Neural cell (in vitro differentiated cells): ENCODE measurements at regions not wholly inside any gene's neighbourhood (a gene's known extent, or its start where the extent isn't known, plus 50 kb on each side); places are given as distances from the start of the nearest gene placed in this dataset.

ENCODE experiments used
- H2AFZ ChIP-seq: fragments of 200-600, 300-800 bp; sonication (generic), shearing (Covaris generic); 2 replicates; pipeline ENCODE4 v1.6.0; 2014; ENCODE audit warnings: low read depth, mild to moderate bottlenecking, antibody characterized with exemption, low read length, moderate library complexity
- H3F3A ChIP-seq: fragments of 200-600 bp; shearing (Covaris generic); 2 replicates; pipeline ENCODE4 v1.6.1; 2016; ENCODE audit warnings: mild to moderate bottlenecking, moderate library complexity, mixed read lengths, antibody characterized with exemption, low read length; ENCODE audit not compliant: insufficient read depth, poor library complexity, severe bottlenecking
- H3K27ac ChIP-seq: fragments of 200-600, 300-800 bp; sonication (generic), shearing (Covaris generic); 2 replicates; pipeline ENCODE4 v1.5.1; 2014; ENCODE audit warnings: mild to moderate bottlenecking, low read length, moderate library complexity
- H3K27me3 ChIP-seq: fragments of 300-800, 200-600 bp; sonication (generic), shearing (Covaris generic); 2 replicates; pipeline ENCODE4 v1.6.0; 2014; ENCODE audit warnings: mild to moderate bottlenecking, low read depth, low read length, moderate library complexity; ENCODE audit not compliant: insufficient read depth
- H3K36me3 ChIP-seq: fragments of 300-800, 200-600 bp; sonication (generic), shearing (Covaris generic); 2 replicates; pipeline ENCODE4 v1.5.1; 2014; ENCODE audit warnings: mild to moderate bottlenecking, antibody characterized with exemption, low read length, moderate library complexity; ENCODE audit not compliant: insufficient read depth
- H3K4me2 ChIP-seq: fragments of 300-800, 200-600 bp; sonication (generic), shearing (Covaris generic); 2 replicates; pipeline ENCODE4 v1.6.0; 2014; ENCODE audit warnings: mild to moderate bottlenecking, low read length
- H3K4me3 ChIP-seq: fragments of 300-800, 200-600 bp; sonication (generic), shearing (Covaris generic); 2 replicates; pipeline ENCODE4 v1.5.1; 2014; ENCODE audit warnings: mild to moderate bottlenecking, low read length, moderate library complexity
- H3K79me2 ChIP-seq: fragments of 200-600 bp; shearing (Covaris generic); replicated peaks from 2 replicates; pipeline ENCODE4 v1.6.0; 2014; ENCODE audit warnings: mild to moderate bottlenecking, low read length, moderate library complexity; ENCODE audit not compliant: insufficient read depth
- H3K9ac ChIP-seq: fragments of 300-800, 200-600 bp; sonication (generic), shearing (Covaris generic); 2 replicates; pipeline ENCODE4 v1.6.1; 2016; ENCODE audit warnings: mild to moderate bottlenecking, low read length, mixed read lengths
- H3K9me2 ChIP-seq: fragments of 200-600 bp; shearing (Covaris generic); 2 replicates; pipeline ENCODE4 v1.6.1; 2016; ENCODE audit warnings: mild to moderate bottlenecking, low read length, mixed read lengths; ENCODE audit not compliant: insufficient read depth
- H3K9me3 ChIP-seq: fragments of 200-600, 300-800 bp; sonication (generic), shearing (Covaris generic); 2 replicates; pipeline ENCODE4 v1.6.1; 2016; ENCODE audit warnings: mild to moderate bottlenecking, mixed run types, low read length, moderate library complexity, mixed read lengths
- H4K20me1 ChIP-seq: fragments of 200-600 bp; shearing (Covaris generic); 2 replicates; pipeline ENCODE4 v1.6.1; 2016; ENCODE audit warnings: mild to moderate bottlenecking, mixed run types; ENCODE audit not compliant: insufficient read depth
- EP300 ChIP-seq: fragments of 450-650 bp; conservative IDR thresholded peaks from 2 replicates; pipeline ENCODE4 v1.6.1; 2014; ENCODE audit warnings: antibody characterized with exemption, mild to moderate bottlenecking, moderate library complexity; ENCODE audit not compliant: poor library complexity, severe bottlenecking
- EZH2 ChIP-seq: fragments of 200-600, 300-800 bp; shearing (Covaris generic), sonication (generic); IDR thresholded peaks from 2 replicates; pipeline ENCODE4 v1.6.1; 2014; ENCODE audit warnings: antibody characterized with exemption, low read length, borderline replicate concordance, mild to moderate bottlenecking; ENCODE audit not compliant: insufficient read depth, poor library complexity, severe bottlenecking
- MXI1 ChIP-seq: fragments of 450-650 bp; conservative IDR thresholded peaks from 2 replicates; pipeline ENCODE4 v1.6.1; 2014; ENCODE audit warnings: antibody characterized with exemption, mild to moderate bottlenecking; ENCODE audit not compliant: poor library complexity, severe bottlenecking
- POLR2AphosphoS5 ChIP-seq: IDR thresholded peaks from 2 replicates; pipeline ENCODE4 v1.6.1; 2012
- RAD21 ChIP-seq: fragments of 450-650 bp; conservative IDR thresholded peaks from 2 replicates; pipeline ENCODE4 v1.6.1; 2014; ENCODE audit warnings: antibody characterized with exemption, mild to moderate bottlenecking, moderate library complexity
- SMC3 ChIP-seq: fragments of 450-650 bp; conservative IDR thresholded peaks from 2 replicates; pipeline ENCODE4 v1.6.1; 2014; ENCODE audit warnings: antibody characterized with exemption, mild to moderate bottlenecking, moderate library complexity; ENCODE audit not compliant: poor library complexity
- TAF1 ChIP-seq: IDR thresholded peaks from 2 replicates; pipeline ENCODE4 v1.6.1; 2012; ENCODE audit warnings: low read depth
- TF ChIP-seq, protein P1 (sequence below): IDR thresholded peaks from 2 replicates; pipeline ENCODE4 v1.6.1; 2012; ENCODE audit warnings: borderline replicate concordance
- TF ChIP-seq, protein P2 (sequence below): fragments of 450-650 bp; IDR thresholded peaks from 2 replicates; pipeline ENCODE4 v1.5.1; 2014; ENCODE audit warnings: antibody characterized with exemption, mild to moderate bottlenecking, moderate library complexity; ENCODE audit not compliant: poor library complexity, severe bottlenecking

DNA sequence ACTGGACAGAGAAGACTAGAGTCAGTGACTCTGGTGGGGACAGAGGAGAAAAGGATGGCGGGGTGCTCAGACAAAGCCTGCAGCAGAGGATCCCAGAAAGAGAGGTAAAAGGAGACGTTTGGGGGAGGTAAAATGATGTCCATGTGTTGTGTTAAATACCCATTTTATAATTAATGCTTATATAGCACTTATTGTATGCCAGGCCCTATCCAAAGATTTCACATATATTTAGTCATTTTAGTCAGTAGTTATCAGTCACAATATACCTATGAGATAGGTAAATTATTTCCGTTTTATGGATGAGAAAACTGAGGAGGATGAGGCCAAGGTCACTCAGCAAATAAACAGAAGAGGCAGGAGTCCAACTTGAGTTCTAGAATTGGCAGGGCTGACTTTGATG lies 144.6 kb upstream of the SEMA3E start:
- Histone ChIP-seq H3K9ac (no peak overlapping the region), H2AFZ (no peak overlapping the region)
- TF ChIP-seq MXI1 (no peak), POLR2AphosphoS5 (no peak), EP300 (no peak), TAF1 (no peak), EZH2 (no peak), SMC3 (no peak), RAD21 (no peak)
- TF ChIP-seq, protein P1, sequence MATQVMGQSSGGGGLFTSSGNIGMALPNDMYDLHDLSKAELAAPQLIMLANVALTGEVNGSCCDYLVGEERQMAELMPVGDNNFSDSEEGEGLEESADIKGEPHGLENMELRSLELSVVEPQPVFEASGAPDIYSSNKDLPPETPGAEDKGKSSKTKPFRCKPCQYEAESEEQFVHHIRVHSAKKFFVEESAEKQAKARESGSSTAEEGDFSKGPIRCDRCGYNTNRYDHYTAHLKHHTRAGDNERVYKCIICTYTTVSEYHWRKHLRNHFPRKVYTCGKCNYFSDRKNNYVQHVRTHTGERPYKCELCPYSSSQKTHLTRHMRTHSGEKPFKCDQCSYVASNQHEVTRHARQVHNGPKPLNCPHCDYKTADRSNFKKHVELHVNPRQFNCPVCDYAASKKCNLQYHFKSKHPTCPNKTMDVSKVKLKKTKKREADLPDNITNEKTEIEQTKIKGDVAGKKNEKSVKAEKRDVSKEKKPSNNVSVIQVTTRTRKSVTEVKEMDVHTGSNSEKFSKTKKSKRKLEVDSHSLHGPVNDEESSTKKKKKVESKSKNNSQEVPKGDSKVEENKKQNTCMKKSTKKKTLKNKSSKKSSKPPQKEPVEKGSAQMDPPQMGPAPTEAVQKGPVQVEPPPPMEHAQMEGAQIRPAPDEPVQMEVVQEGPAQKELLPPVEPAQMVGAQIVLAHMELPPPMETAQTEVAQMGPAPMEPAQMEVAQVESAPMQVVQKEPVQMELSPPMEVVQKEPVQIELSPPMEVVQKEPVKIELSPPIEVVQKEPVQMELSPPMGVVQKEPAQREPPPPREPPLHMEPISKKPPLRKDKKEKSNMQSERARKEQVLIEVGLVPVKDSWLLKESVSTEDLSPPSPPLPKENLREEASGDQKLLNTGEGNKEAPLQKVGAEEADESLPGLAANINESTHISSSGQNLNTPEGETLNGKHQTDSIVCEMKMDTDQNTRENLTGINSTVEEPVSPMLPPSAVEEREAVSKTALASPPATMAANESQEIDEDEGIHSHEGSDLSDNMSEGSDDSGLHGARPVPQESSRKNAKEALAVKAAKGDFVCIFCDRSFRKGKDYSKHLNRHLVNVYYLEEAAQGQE: no peak
- TF ChIP-seq, protein P2, sequence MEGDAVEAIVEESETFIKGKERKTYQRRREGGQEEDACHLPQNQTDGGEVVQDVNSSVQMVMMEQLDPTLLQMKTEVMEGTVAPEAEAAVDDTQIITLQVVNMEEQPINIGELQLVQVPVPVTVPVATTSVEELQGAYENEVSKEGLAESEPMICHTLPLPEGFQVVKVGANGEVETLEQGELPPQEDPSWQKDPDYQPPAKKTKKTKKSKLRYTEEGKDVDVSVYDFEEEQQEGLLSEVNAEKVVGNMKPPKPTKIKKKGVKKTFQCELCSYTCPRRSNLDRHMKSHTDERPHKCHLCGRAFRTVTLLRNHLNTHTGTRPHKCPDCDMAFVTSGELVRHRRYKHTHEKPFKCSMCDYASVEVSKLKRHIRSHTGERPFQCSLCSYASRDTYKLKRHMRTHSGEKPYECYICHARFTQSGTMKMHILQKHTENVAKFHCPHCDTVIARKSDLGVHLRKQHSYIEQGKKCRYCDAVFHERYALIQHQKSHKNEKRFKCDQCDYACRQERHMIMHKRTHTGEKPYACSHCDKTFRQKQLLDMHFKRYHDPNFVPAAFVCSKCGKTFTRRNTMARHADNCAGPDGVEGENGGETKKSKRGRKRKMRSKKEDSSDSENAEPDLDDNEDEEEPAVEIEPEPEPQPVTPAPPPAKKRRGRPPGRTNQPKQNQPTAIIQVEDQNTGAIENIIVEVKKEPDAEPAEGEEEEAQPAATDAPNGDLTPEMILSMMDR: no peak

DNA sequence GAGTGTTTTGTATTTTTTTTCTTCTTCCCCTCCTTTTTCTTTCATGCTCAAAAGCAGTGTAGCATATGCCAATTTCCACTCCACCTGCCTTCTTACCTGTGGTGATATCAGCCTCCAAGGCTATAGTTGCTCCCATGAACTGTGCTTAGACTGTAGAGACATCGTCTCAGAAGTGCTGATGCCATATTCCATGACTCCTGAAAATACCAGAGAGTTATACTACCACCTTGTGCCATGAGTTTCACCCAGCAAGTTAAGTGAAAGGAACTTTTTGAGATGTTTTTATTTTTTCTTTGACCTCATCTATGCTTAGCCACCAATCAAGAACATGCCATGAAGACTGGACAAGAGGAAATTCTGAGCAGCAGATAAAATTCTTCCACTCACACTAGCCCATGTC lies 142.8 kb upstream of the SEMA3E start:
- no peaks in the 10 kb centered on the region for H3K9me3 ChIP-seq

More for the DNA sequence above, 144.6 kb upstream of the SEMA3E start:
- Histone ChIP-seq H3K36me3 (no peaks in the 10 kb centered on the region), H3K9me3 (no peaks in the 10 kb centered on the region), H3K79me2 (no peaks in the 10 kb centered on the region), H4K20me1 (no peaks in the 10 kb centered on the region), H3K9me2 (no peaks in the 10 kb centered on the region), H3K27ac (no peak overlapping the region), H3K27me3 (no peaks in the 10 kb centered on the region), H3K4me3 (no peak overlapping the region), H3K4me2 (no peak overlapping the region), H3F3A (no peaks in the 10 kb centered on the region)

More for the DNA sequence above, 142.8 kb upstream of the SEMA3E start:
- TF ChIP-seq RAD21 (no peak), EP300 (no peak), MXI1 (no peak), POLR2AphosphoS5 (no peak), EZH2 (no peak), TAF1 (no peak), SMC3 (no peak)
- TF ChIP-seq, protein P2: no peak
- TF ChIP-seq, protein P1: no peak
- H3K4me2 ChIP-seq: no peak overlapping the region
- H3F3A ChIP-seq: no peaks in the 10 kb centered on the region
- no peak overlapping the region for H2AFZ ChIP-seq
- no peak overlapping the region for H3K4me3 ChIP-seq
- no peaks in the 10 kb centered on the region for H3K36me3 ChIP-seq
- H3K79me2 ChIP-seq: no peaks in the 10 kb centered on the region
- H3K27me3 ChIP-seq: no peaks in the 10 kb centered on the region
- H3K9me2 ChIP-seq: no peaks in the 10 kb centered on the region
- H3K9ac ChIP-seq: no peak overlapping the region
- H3K27ac ChIP-seq: no peak overlapping the region
- no peaks in the 10 kb centered on the region for H4K20me1 ChIP-seq
